ENCODE measurements at regions not wholly inside any gene's neighbourhood (a gene's known extent, or its start where the extent isn't known, plus 50 kb on each side); places are given as distances from the start of the nearest gene placed in this dataset.

DNA sequence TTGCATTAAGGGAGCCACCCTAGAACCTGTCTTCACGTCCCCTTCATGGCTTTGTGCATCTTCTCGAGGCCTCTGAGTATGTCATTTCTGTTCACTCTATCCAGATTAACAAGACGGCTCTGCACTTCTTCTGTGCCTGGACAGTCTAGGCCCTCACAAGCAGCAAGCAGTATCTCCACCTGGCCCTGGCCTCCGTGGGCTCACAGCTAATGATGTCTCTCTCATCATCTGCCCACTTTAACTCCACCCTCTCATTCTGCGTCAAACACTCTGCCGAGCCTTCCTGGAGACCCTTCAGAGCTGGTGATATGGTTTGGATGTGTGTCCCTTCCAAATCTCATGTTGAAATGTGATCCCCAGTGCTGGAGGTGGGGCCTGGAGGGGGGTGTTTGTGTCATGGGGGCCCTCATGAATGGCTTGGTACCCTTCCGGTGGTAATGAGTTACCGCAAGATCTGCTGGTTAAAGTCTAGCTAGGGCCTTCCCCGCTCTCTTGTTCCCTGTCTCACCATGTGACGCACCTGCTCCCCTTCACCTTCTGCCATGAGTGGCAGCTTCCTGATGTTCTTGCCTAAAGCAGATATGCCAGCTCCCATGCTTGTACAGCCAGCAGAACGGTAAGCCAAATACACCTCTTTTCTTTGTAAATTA lies 132.5 kb upstream of the ID2 start:
- H3K9me3 ChIP-seq (ENCODE audit: control insufficient read depth, low read length): no peaks in the 10 kb centered on the region
- H3K4me3 ChIP-seq (ENCODE audit: low read depth, low read length): no peak overlapping the region
- H3K36me3 ChIP-seq (ENCODE audit: control insufficient read depth, insufficient read depth, low read length): no peaks in the 10 kb centered on the region
- H3K4me2 ChIP-seq (ENCODE audit: low read length): no peak overlapping the region
- H3K27ac ChIP-seq: peak overlapping the region; percentile 68
- peak overlapping the region; percentile 51 for H2AFZ ChIP-seq
- TF ChIP-seq, protein P1, sequence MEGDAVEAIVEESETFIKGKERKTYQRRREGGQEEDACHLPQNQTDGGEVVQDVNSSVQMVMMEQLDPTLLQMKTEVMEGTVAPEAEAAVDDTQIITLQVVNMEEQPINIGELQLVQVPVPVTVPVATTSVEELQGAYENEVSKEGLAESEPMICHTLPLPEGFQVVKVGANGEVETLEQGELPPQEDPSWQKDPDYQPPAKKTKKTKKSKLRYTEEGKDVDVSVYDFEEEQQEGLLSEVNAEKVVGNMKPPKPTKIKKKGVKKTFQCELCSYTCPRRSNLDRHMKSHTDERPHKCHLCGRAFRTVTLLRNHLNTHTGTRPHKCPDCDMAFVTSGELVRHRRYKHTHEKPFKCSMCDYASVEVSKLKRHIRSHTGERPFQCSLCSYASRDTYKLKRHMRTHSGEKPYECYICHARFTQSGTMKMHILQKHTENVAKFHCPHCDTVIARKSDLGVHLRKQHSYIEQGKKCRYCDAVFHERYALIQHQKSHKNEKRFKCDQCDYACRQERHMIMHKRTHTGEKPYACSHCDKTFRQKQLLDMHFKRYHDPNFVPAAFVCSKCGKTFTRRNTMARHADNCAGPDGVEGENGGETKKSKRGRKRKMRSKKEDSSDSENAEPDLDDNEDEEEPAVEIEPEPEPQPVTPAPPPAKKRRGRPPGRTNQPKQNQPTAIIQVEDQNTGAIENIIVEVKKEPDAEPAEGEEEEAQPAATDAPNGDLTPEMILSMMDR (IDR thresholded peaks at IDR 0.05): no peak
- H3K79me2 ChIP-seq: peaks cover 59% of the 10 kb centered on the region
- H3K27me3 ChIP-seq (ENCODE audit: control insufficient read depth, insufficient read depth, low read length): no peaks in the 10 kb centered on the region
- H3K4me1 ChIP-seq: peaks cover 38% of the 10 kb centered on the region
- no peak overlapping the region for H3K9ac ChIP-seq

DNA sequence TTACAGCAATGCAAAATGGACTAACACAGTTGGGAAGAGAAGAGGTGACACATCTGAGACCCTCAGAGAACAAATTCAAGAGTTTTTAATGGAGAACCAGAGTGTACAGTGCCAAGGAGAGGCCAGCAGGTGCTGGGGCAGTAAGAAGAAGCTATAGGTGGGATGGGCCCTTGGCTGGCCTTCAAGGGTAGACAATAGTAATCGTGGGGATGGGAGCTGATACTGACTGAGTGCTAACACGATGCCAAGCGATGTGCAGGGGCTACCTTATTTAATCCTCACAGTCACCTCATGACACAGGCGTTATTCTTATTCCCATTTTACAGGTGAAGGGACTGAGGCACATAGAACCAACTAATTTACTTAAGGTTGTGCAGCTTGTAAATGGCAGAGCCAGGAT lies 131.9 kb upstream of the ID2 start:
- no peak overlapping the region for H3K4me3 ChIP-seq (ENCODE audit: low read depth, low read length)
- H2AFZ ChIP-seq: peak overlapping the region; percentile 51
- no peaks in the 10 kb centered on the region for H3K27me3 ChIP-seq (ENCODE audit: control insufficient read depth, insufficient read depth, low read length)
- peak overlapping the region; percentile 68 for H3K27ac ChIP-seq
- H3K79me2 ChIP-seq: peaks cover 57% of the 10 kb centered on the region
- H3K4me1 ChIP-seq: peaks cover 33% of the 10 kb centered on the region
- TF ChIP-seq, protein P1 (IDR thresholded peaks at IDR 0.05): no peak
- no peaks in the 10 kb centered on the region for H3K9me3 ChIP-seq (ENCODE audit: control insufficient read depth, low read length)
- H3K9ac ChIP-seq: no peak overlapping the region
- no peak overlapping the region for H3K4me2 ChIP-seq (ENCODE audit: low read length)
- no peaks in the 10 kb centered on the region for H3K36me3 ChIP-seq (ENCODE audit: control insufficient read depth, insufficient read depth, low read length)

DNA sequence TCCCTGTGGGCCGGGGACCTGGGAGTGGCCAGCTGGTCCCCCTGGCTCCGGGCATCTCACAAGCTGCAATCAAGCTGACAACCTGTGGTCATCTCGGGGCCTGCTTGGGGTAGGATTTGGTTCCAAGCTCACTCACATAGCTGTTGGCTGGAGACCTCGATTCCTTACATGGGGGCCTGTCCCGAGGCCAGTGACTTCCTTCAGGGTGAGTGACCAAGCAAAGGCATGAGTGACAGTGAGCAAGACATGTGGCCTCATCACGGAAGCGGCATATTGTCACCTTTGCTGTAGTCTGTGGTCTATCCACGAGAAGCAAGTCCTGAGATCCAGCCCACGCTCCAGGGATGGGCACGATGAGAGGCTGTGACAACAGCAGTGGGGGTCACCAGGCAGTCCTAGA lies 131.4 kb upstream of the ID2 start:
- H3K79me2 ChIP-seq: peaks cover 54% of the 10 kb centered on the region

DNA sequence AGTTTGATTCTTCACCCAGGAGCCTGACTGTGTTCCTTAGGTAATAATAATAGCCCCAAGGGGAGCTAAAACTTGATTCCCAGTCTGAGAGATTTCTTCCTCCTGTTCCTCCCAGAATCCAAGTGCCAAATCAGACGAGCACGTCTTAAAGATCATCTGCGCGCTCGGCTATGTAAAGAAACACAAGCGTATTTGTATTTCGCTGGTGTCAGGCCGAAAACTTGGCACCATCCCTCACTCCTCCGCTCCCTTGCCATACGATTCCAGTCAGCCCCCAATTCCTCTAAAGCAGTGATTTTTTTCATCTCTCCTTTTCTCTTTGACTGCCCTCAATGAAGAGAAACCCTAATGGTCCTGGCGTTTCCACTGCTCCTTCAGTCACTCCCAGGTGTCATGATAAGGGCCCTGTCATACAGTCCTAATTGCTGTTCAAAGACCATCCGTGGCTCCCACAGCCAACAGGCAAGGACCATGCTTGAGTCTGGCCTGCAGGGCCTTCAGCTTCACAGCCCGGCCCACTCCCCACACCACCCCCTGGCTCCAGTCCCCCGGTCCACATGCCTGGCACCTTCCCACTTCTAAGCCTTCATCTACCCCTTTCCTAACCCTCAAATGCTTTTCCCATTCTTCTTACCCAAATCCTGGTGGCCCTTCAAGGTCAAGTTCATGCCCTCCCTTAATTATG lies 130.8 kb upstream of the ID2 start:
- TF ChIP-seq, protein P1 (IDR thresholded peaks at IDR 0.05): no peak
- Histone ChIP-seq H3K27ac (peak overlapping the region; percentile 62), H3K9ac (no peak overlapping the region), H2AFZ (peak overlapping the region; percentile 18), H3K4me1 (peaks cover 33% of the 10 kb centered on the region), H3K79me2 (peaks cover 51% of the 10 kb centered on the region), H3K9me3 (ENCODE audit: control insufficient read depth, low read length) (no peaks in the 10 kb centered on the region), H3K27me3 (ENCODE audit: control insufficient read depth, insufficient read depth, low read length) (no peaks in the 10 kb centered on the region), H3K4me3 (ENCODE audit: low read depth, low read length) (no peak overlapping the region), H3K4me2 (ENCODE audit: low read length) (no peak overlapping the region), H3K36me3 (ENCODE audit: control insufficient read depth, insufficient read depth, low read length) (no peaks in the 10 kb centered on the region)

More for the DNA sequence above, 131.4 kb upstream of the ID2 start:
- no peak overlapping the region for H3K4me2 ChIP-seq (ENCODE audit: low read length)
- no peaks in the 10 kb centered on the region for H3K27me3 ChIP-seq (ENCODE audit: control insufficient read depth, insufficient read depth, low read length)
- H3K9ac ChIP-seq: no peak overlapping the region
- H3K9me3 ChIP-seq (ENCODE audit: control insufficient read depth, low read length): no peaks in the 10 kb centered on the region
- H3K4me3 ChIP-seq (ENCODE audit: low read depth, low read length): no peak overlapping the region
- H3K36me3 ChIP-seq (ENCODE audit: control insufficient read depth, insufficient read depth, low read length): no peaks in the 10 kb centered on the region
- TF ChIP-seq, protein P1 (IDR thresholded peaks at IDR 0.05): no peak
- H3K27ac ChIP-seq: no peak overlapping the region
- H3K4me1 ChIP-seq: peaks cover 33% of the 10 kb centered on the region
- no peak overlapping the region for H2AFZ ChIP-seq

Measured in parathyroid adenoma (tissue), 2 donors.